ENCODE measurements at regions not wholly inside any gene's neighbourhood (a gene's known extent, or its start where the extent isn't known, plus 50 kb on each side); places are given as distances from the start of the nearest gene placed in this dataset.
"Not testable (repeated sequence)": the region's sequence is repeated elsewhere in the genome, so short reads cannot be mapped to it uniquely, and the experiment has no call there.

GRCh38 chr2:114018464-114018863 lies 128.6 kb downstream of the ACTR3 start:
- not testable (repeated sequence) for H3K27me3 ChIP-seq (ENCODE audit: control insufficient read depth in 2 of 2, insufficient read depth in 1 of 2, low read length in 1 of 2); H3K27ac ChIP-seq (ENCODE audit: low read depth in 1 of 2, low read length in 1 of 2); H3K9me3 ChIP-seq (ENCODE audit: control insufficient read depth in 2 of 2, insufficient read depth in 1 of 2, low read length in 1 of 2); H3K4me3 ChIP-seq (ENCODE audit: low read length in 2 of 2); H3K36me3 ChIP-seq (ENCODE audit: control insufficient read depth in 2 of 2, insufficient read depth in 2 of 2, low read length in 1 of 2); DNase-seq (ENCODE audit: low read depth in 6 of 9, low spot score in 9 of 9); H3K4me1 ChIP-seq (ENCODE audit: control insufficient read depth in 2 of 2, insufficient read depth in 2 of 2, low read length in 2 of 2)
- WGBS = 93% methylated on average over 7 of the region's 7 CpGs

- Histone ChIP-seq H3K27me3 (ENCODE audit: control insufficient read depth in 2 of 2, insufficient read depth in 1 of 2, low read length in 1 of 2) (no peaks in the 10 kb centered on the region), H3K27ac (ENCODE audit: low read depth in 1 of 2, low read length in 1 of 2) (no peak overlapping the region), H3K36me3 (ENCODE audit: control insufficient read depth in 2 of 2, insufficient read depth in 2 of 2, low read length in 1 of 2) (no peaks in the 10 kb centered on the region), H3K4me1 (ENCODE audit: control insufficient read depth in 2 of 2, insufficient read depth in 2 of 2, low read length in 2 of 2) (no peaks in the 10 kb centered on the region), H3K4me3 (ENCODE audit: low read length in 2 of 2) (no peak overlapping the region), H3K9me3 (ENCODE audit: control insufficient read depth in 2 of 2, insufficient read depth in 1 of 2, low read length in 1 of 2) (no peaks in the 10 kb centered on the region)
- no peak for DNase-seq (ENCODE audit: low read depth in 6 of 9, low spot score in 9 of 9)
- WGBS = 81% methylated on average over 2 of the region's 2 CpGs
Observed at GRCh38 chr2:114020668-114021067, 130.8 kb downstream of the ACTR3 start.

GRCh38 chr2:114022360-114023085 lies 132.6 kb downstream of the ACTR3 start:
- Histone ChIP-seq H3K9me3 (ENCODE audit: control insufficient read depth in 2 of 2, insufficient read depth in 1 of 2, low read length in 1 of 2) (no peaks in the 10 kb centered on the region), H3K27me3 (ENCODE audit: control insufficient read depth in 2 of 2, insufficient read depth in 1 of 2, low read length in 1 of 2) (no peaks in the 10 kb centered on the region), H3K27ac (ENCODE audit: low read depth in 1 of 2, low read length in 1 of 2) (no peak overlapping the region), H3K36me3 (ENCODE audit: control insufficient read depth in 2 of 2, insufficient read depth in 2 of 2, low read length in 1 of 2) (no peaks in the 10 kb centered on the region), H3K4me1 (ENCODE audit: control insufficient read depth in 2 of 2, insufficient read depth in 2 of 2, low read length in 2 of 2) (no peaks in the 10 kb centered on the region), H3K4me3 (ENCODE audit: low read length in 2 of 2) (no peak overlapping the region)
- DNase-seq (ENCODE audit: low read depth in 6 of 9, low spot score in 9 of 9) = no peak
- 94% methylated on average over 4 of the region's 4 CpGs for WGBS

GRCh38 chr2:114024326-114024725 lies 134.4 kb downstream of the ACTR3 start:
- no peak overlapping the region for H3K27ac ChIP-seq (ENCODE audit: low read depth in 1 of 2, low read length in 1 of 2)
- no peaks in the 10 kb centered on the region for H3K4me1 ChIP-seq (ENCODE audit: control insufficient read depth in 2 of 2, insufficient read depth in 2 of 2, low read length in 2 of 2)
- DNase-seq (ENCODE audit: low read depth in 6 of 9, low spot score in 9 of 9) = no peak
- 91% methylated on average over 6 of the region's 6 CpGs for WGBS
- H3K27me3 ChIP-seq (ENCODE audit: control insufficient read depth in 2 of 2, insufficient read depth in 1 of 2, low read length in 1 of 2) = no peaks in the 10 kb centered on the region
- H3K36me3 ChIP-seq (ENCODE audit: control insufficient read depth in 2 of 2, insufficient read depth in 2 of 2, low read length in 1 of 2) = no peaks in the 10 kb centered on the region
- no peak overlapping the region for H3K4me3 ChIP-seq (ENCODE audit: low read length in 2 of 2)
- H3K9me3 ChIP-seq (ENCODE audit: control insufficient read depth in 2 of 2, insufficient read depth in 1 of 2, low read length in 1 of 2) = no peaks in the 10 kb centered on the region

GRCh38 chr2:114025030-114025429 lies 135.1 kb downstream of the ACTR3 start:
- no peak overlapping the region for H3K4me3 ChIP-seq (ENCODE audit: low read length in 2 of 2)
- no peaks in the 10 kb centered on the region for H3K4me1 ChIP-seq (ENCODE audit: control insufficient read depth in 2 of 2, insufficient read depth in 2 of 2, low read length in 2 of 2)
- 81% methylated on average over 3 of the region's 3 CpGs for WGBS
- H3K9me3 ChIP-seq (ENCODE audit: control insufficient read depth in 2 of 2, insufficient read depth in 1 of 2, low read length in 1 of 2) = no peaks in the 10 kb centered on the region
- no peaks in the 10 kb centered on the region for H3K36me3 ChIP-seq (ENCODE audit: control insufficient read depth in 2 of 2, insufficient read depth in 2 of 2, low read length in 1 of 2)
- H3K27ac ChIP-seq (ENCODE audit: low read depth in 1 of 2, low read length in 1 of 2) = no peak overlapping the region
- DNase-seq (ENCODE audit: low read depth in 6 of 9, low spot score in 9 of 9) = no peak
- H3K27me3 ChIP-seq (ENCODE audit: control insufficient read depth in 2 of 2, insufficient read depth in 1 of 2, low read length in 1 of 2) = no peaks in the 10 kb centered on the region

GRCh38 chr2:114027437-114027836 lies 137.5 kb downstream of the ACTR3 start:
- Histone ChIP-seq H3K4me3 (ENCODE audit: low read length in 2 of 2) (no peak overlapping the region), H3K36me3 (ENCODE audit: control insufficient read depth in 2 of 2, insufficient read depth in 2 of 2, low read length in 1 of 2) (no peaks in the 10 kb centered on the region), H3K27me3 (ENCODE audit: control insufficient read depth in 2 of 2, insufficient read depth in 1 of 2, low read length in 1 of 2) (no peaks in the 10 kb centered on the region), H3K9me3 (ENCODE audit: control insufficient read depth in 2 of 2, insufficient read depth in 1 of 2, low read length in 1 of 2) (no peaks in the 10 kb centered on the region), H3K27ac (ENCODE audit: low read depth in 1 of 2, low read length in 1 of 2) (no peak overlapping the region), H3K4me1 (ENCODE audit: control insufficient read depth in 2 of 2, insufficient read depth in 2 of 2, low read length in 2 of 2) (no peaks in the 10 kb centered on the region)
- DNase-seq (ENCODE audit: low read depth in 6 of 9, low spot score in 9 of 9) = no peak
- WGBS = 92% methylated on average over 1 of the region's 1 CpG

GRCh38 chr2:114031605-114032505 lies 142.0 kb downstream of the ACTR3 start:
- Histone ChIP-seq H3K27ac (ENCODE audit: low read depth in 1 of 2, low read length in 1 of 2) (no peak overlapping the region), H3K9me3 (ENCODE audit: control insufficient read depth in 2 of 2, insufficient read depth in 1 of 2, low read length in 1 of 2) (no peaks in the 10 kb centered on the region), H3K4me1 (ENCODE audit: control insufficient read depth in 2 of 2, insufficient read depth in 2 of 2, low read length in 2 of 2) (no peaks in the 10 kb centered on the region), H3K4me3 (ENCODE audit: low read length in 2 of 2) (no peak overlapping the region), H3K36me3 (ENCODE audit: control insufficient read depth in 2 of 2, insufficient read depth in 2 of 2, low read length in 1 of 2) (no peaks in the 10 kb centered on the region), H3K27me3 (ENCODE audit: control insufficient read depth in 2 of 2, insufficient read depth in 1 of 2, low read length in 1 of 2) (no peaks in the 10 kb centered on the region)
- 86% methylated on average over 12 of the region's 12 CpGs for WGBS
- DNase-seq (ENCODE audit: low read depth in 6 of 9, low spot score in 9 of 9) = no peak

- Histone ChIP-seq H3K4me1 (ENCODE audit: control insufficient read depth in 2 of 2, insufficient read depth in 2 of 2, low read length in 2 of 2) (no peaks in the 10 kb centered on the region), H3K4me3 (ENCODE audit: low read length in 2 of 2) (no peak overlapping the region), H3K27me3 (ENCODE audit: control insufficient read depth in 2 of 2, insufficient read depth in 1 of 2, low read length in 1 of 2) (no peaks in the 10 kb centered on the region), H3K27ac (ENCODE audit: low read depth in 1 of 2, low read length in 1 of 2) (no peak overlapping the region), H3K9me3 (ENCODE audit: control insufficient read depth in 2 of 2, insufficient read depth in 1 of 2, low read length in 1 of 2) (no peaks in the 10 kb centered on the region), H3K36me3 (ENCODE audit: control insufficient read depth in 2 of 2, insufficient read depth in 2 of 2, low read length in 1 of 2) (no peaks in the 10 kb centered on the region)
- DNase-seq (ENCODE audit: low read depth in 6 of 9, low spot score in 9 of 9) = no peak
- 64% methylated on average over 4 of the region's 4 CpGs for WGBS
Observed at GRCh38 chr2:114032705-114033104, 142.8 kb downstream of the ACTR3 start.

- Histone ChIP-seq H3K9me3 (ENCODE audit: control insufficient read depth in 2 of 2, insufficient read depth in 1 of 2, low read length in 1 of 2) (no peaks in the 10 kb centered on the region), H3K36me3 (ENCODE audit: control insufficient read depth in 2 of 2, insufficient read depth in 2 of 2, low read length in 1 of 2) (no peaks in the 10 kb centered on the region), H3K27me3 (ENCODE audit: control insufficient read depth in 2 of 2, insufficient read depth in 1 of 2, low read length in 1 of 2) (no peaks in the 10 kb centered on the region), H3K4me3 (ENCODE audit: low read length in 2 of 2) (no peak overlapping the region), H3K27ac (ENCODE audit: low read depth in 1 of 2, low read length in 1 of 2) (no peak overlapping the region), H3K4me1 (ENCODE audit: control insufficient read depth in 2 of 2, insufficient read depth in 2 of 2, low read length in 2 of 2) (no peaks in the 10 kb centered on the region)
- DNase-seq (ENCODE audit: low read depth in 6 of 9, low spot score in 9 of 9) = no peak
- WGBS = 32% methylated on average over 1 of the region's 1 CpG
Observed at GRCh38 chr2:114034742-114035141, 144.9 kb downstream of the ACTR3 start.

All from thymus (tissue), 11 donors.